ENCODE measurements at regions not wholly inside any gene's neighbourhood (a gene's known extent, or its start where the extent isn't known, plus 50 kb on each side); places are given as distances from the start of the nearest gene placed in this dataset.

GRCh38 chr10:90088024-90088317 lies 386.6 kb downstream of the KIF20B start:
- Histone ChIP-seq H3K9ac (ENCODE audit: insufficient read depth, low read depth, low read length) (no peak overlapping the region), H2AFZ (ENCODE audit: low read length) (no peak overlapping the region), H3K79me2 (ENCODE audit: insufficient read depth, low read length) (no peaks in the 10 kb centered on the region), H3K36me3 (replicated peaks in 1 of 2; ENCODE audit: control insufficient read depth in 1 of 2, insufficient read depth in 2 of 2, low read length in 2 of 2) (no peaks in the 10 kb centered on the region), H3K4me3 (replicated peaks in 1 of 3; ENCODE audit: insufficient read depth in 1 of 3, low read depth in 2 of 3, low read length in 3 of 3) (no peak overlapping the region), H3K27ac (ENCODE audit: extremely low read length, insufficient read depth, low read length) (no peak overlapping the region), H3K9me3 (ENCODE audit: low read length) (no peaks in the 10 kb centered on the region), H3K4me2 (ENCODE audit: low read depth, low read length) (no peak overlapping the region), H3K27me3 (ENCODE audit: control insufficient read depth in 1 of 2, insufficient read depth in 2 of 2, low read length in 2 of 2) (no peaks in the 10 kb centered on the region), H4K20me1 (ENCODE audit: insufficient read depth, low read length) (no peaks in the 10 kb centered on the region), H3K4me1 (ENCODE audit: insufficient read depth, low read length) (no peaks in the 10 kb centered on the region)
- ATAC-seq (no peak), FAIRE-seq (no peak), DNase-seq (ENCODE audit: low spot score) (no peak)
- in situ Hi-C loops (cut with HindIII; ENCODE audit: extremely low pct_ligation_motif_present, low pct_unique_long_range_greater_than_20kb), result no loop called here
- BruUV-seq (replicated peaks), result no TSS peak
- intact Hi-C loops (cut with micrococcal nuclease; ENCODE audit: unreplicated experiment), result no loop called here
- WGBS (ENCODE audit: low lambda C conversion rate), result 95% methylated on average over 4 of the region's 4 CpGs
- ChIA-PET CTCF (ENCODE audit: low intra/inter-chr PET ratio, low total read pairs) (no interaction called here), POLR2A (no interaction called here)
- TF ChIP-seq POGK (CRISPR knock-in tag; conservative IDR thresholded peaks at IDR 0.05) (no peak), ZNF609 (CRISPR knock-in tag; IDR thresholded peaks at IDR 0.05; ENCODE audit: borderline replicate concordance) (no peak), ZBTB3 (CRISPR knock-in tag; IDR thresholded peaks at IDR 0.05; ENCODE audit: borderline replicate concordance, low read depth) (no peak), ZFP36 (IDR thresholded peaks at IDR 0.05; ENCODE audit: borderline replicate concordance, low read depth, low read length, partially characterized antibody) (no peak), ZNF576 (CRISPR knock-in tag; IDR thresholded peaks at IDR 0.05) (no peak), ZMAT3 (CRISPR knock-in tag; conservative IDR thresholded peaks at IDR 0.05) (no peak), CENPBD1 (CRISPR knock-in tag; IDR thresholded peaks at IDR 0.05; ENCODE audit: borderline replicate concordance, low read depth) (no peak), ZNF335 (CRISPR knock-in tag; IDR thresholded peaks at IDR 0.05) (no peak), MAF1 (CRISPR knock-in tag; IDR thresholded peaks at IDR 0.05; ENCODE audit: borderline replicate concordance) (no peak), ISL2 (CRISPR knock-in tag; IDR thresholded peaks at IDR 0.05) (no peak), HNRNPL (IDR thresholded peaks at IDR 0.05; ENCODE audit: low read depth, low read length) (no peak)

Measured in HepG2 (cell line).